ENCODE measurements at regions not wholly inside any gene's neighbourhood (a gene's known extent, or its start where the extent isn't known, plus 50 kb on each side); places are given as distances from the start of the nearest gene placed in this dataset.

DNA sequence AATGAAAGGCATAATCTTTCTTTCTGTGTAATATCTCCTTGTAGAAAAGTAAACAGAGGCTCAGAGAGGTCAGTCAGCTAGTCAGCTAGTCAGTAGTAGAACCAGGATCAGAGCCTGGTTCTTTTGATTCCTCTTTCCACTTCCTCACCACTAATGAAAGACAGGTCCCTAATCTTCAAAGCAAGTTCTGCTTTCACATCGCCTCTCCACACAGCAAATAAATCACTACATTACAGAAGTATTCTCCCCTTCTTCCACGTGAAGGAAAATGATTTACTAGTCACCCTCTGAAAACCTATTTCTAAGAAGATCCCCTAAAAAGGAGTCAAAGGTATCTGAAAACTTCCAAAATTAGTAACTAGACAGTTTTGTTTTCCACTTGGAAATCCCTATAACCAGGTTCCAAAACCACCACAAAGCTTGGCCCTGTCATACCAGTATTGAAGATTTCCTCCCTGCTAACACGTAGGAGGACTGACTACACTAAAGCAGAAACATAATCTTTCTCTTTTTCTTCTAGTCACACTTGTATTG, 140.5 kb upstream of the TARS1 start:
- TF ChIP-seq, protein P1, sequence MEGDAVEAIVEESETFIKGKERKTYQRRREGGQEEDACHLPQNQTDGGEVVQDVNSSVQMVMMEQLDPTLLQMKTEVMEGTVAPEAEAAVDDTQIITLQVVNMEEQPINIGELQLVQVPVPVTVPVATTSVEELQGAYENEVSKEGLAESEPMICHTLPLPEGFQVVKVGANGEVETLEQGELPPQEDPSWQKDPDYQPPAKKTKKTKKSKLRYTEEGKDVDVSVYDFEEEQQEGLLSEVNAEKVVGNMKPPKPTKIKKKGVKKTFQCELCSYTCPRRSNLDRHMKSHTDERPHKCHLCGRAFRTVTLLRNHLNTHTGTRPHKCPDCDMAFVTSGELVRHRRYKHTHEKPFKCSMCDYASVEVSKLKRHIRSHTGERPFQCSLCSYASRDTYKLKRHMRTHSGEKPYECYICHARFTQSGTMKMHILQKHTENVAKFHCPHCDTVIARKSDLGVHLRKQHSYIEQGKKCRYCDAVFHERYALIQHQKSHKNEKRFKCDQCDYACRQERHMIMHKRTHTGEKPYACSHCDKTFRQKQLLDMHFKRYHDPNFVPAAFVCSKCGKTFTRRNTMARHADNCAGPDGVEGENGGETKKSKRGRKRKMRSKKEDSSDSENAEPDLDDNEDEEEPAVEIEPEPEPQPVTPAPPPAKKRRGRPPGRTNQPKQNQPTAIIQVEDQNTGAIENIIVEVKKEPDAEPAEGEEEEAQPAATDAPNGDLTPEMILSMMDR (IDR thresholded peaks at IDR 0.05; ENCODE audit: insufficient read depth, low read depth, low read length), result no peak
- no peak for TF ChIP-seq EZH2 (IDR thresholded peaks at IDR 0.05; ENCODE audit: insufficient read depth, low read length)
